Stomach (tissue), 8 donors: ENCODE measurements at regions not wholly inside any gene's neighbourhood (a gene's known extent, or its start where the extent isn't known, plus 50 kb on each side); places are given as distances from the start of the nearest gene placed in this dataset.
A peak's percentile ranks its signal among the peaks of the same experiment; 100 is the strongest.

Experiments
- DNase-seq, 2 donors: peaks; one replicate each; pipeline versions ENCODE4 v3.0.0 to v3.0.0-alpha.2; 2013 to 2019
- H3K27ac ChIP-seq, 5 donors: fragments of 200-600 bp in 4 of 5; sonication (generic) in 4 of 5; one replicate each; pipeline ENCODE4 v1.5.1; 2013 to 2019; ENCODE audit warnings: mild to moderate bottlenecking in 1 of 5, moderate library complexity in 1 of 5
- H3K27me3 ChIP-seq, 3 donors: fragments of 200-600 bp; sonication (generic); one replicate each; pipeline ENCODE4 v1.5.1; 2017 to 2019; ENCODE audit warnings: mixed run types in 1 of 3
- H3K36me3 ChIP-seq, 4 donors: fragments of 200-600 bp; sonication (generic); 1 replicate in 3 of 4; 2 replicates in 1 of 4; pipeline ENCODE4 v1.5.1; 2016 to 2019
- H3K4me1 ChIP-seq, 4 donors: fragments of 200-600 bp; sonication (generic); one replicate each; pipeline ENCODE4 v1.5.1; 2016 to 2019
- H3K4me3 ChIP-seq, 4 donors: fragments of 200-600 bp; sonication (generic) in 3 of 4; one replicate each; pipeline ENCODE4 v1.5.1; 2016 to 2019; ENCODE audit warnings: mild to moderate bottlenecking in 1 of 4
- H3K9me3 ChIP-seq, 4 donors: fragments of 200-600 bp; sonication (generic); one replicate each; pipeline ENCODE4 v1.5.1; 2016 to 2019
- CTCF ChIP-seq, 7 experiments: fragments of 450-650 bp in 4 of 7; fragments of 200-600 bp in 3 of 7; sonication (generic) in 3 of 7; IDR thresholded peaks; one replicate each; pipeline ENCODE4 v1.5.1; 2016 to 2019; ENCODE audit warnings: antibody characterized with exemption in 7 of 7, control low read depth in 2 of 7, mild to moderate bottlenecking in 1 of 7
- EP300 ChIP-seq: sonication (generic); formaldehyde crosslinking; IDR thresholded peaks from one replicate; pipeline ENCODE4 v1.6.1; 2017; ENCODE audit warnings: antibody characterized with exemption
- POLR2A ChIP-seq, 4 donors: fragments of 450-650 bp; IDR thresholded peaks; one replicate each; pipeline ENCODE4 v1.6.1; 2016; ENCODE audit warnings: antibody characterized with exemption in 4 of 4, control low read depth in 2 of 4, mild to moderate bottlenecking in 1 of 4, moderate library complexity in 1 of 4
- POLR2AphosphoS5 ChIP-seq, 3 donors: sonication (generic); formaldehyde crosslinking; IDR thresholded peaks; one replicate each; pipeline ENCODE4 v1.6.1; 2016; ENCODE audit warnings: antibody characterized with exemption in 3 of 3
- WGBS, 5 donors: extraction: QIAGEN DNeasy Blood & Tissue Kit in 3 of 5; methylation state at CpG; one replicate each; pipeline versions ENCODE4 v1.1.5 to v1.1.7; 2013 to 2018; 5-methylcytosine and 5-hydroxymethylcytosine counted together
- intact Hi-C: fragments of 100-400 bp; cut with DNase I; formaldehyde crosslinking; loops from one replicate; pipeline ENCODE4 v1.15.1; 2023; ENCODE audit warnings: low total_unique reads
- donor health status: healthy with polysubstance abuse.
- donor health status: Bipolar disorder and iron deficiency.
- donor health status: healthy.

GRCh38 chr6:55980627-55981211 is 105.3 kb upstream of the BMP5 start:
- Histone ChIP-seq H3K4me3 (no peak overlapping the region), H3K9me3 (no peaks in the 10 kb centered on the region), H3K27ac (no peak overlapping the region), H3K4me1 (no peaks in the 10 kb centered on the region), H3K27me3 (no peaks in the 10 kb centered on the region), H3K36me3 (no peaks in the 10 kb centered on the region)
- TF ChIP-seq POLR2A (IDR thresholded peaks at IDR 0.05) (no peak), CTCF (IDR thresholded peaks at IDR 0.05) (peak in 5 of 7 experiments; percentile 42 to 64 (median 47))
- intact Hi-C loops, result loop anchor here (5.0 kb wide), 1 partner anchor 312 kb away; no protein-coding TSS in a partner anchor
- 7 to 20% (median 13%) methylated on average over 1 of the region's 1 CpG for WGBS, 5 donors
- peak in 1 of 2 donors; percentile 72 for DNase-seq

GRCh38 chr6:55979526-55979925 is 104.1 kb upstream of the BMP5 start:
- no peaks in the 10 kb centered on the region for H3K4me1 ChIP-seq
- no peaks in the 10 kb centered on the region for H3K36me3 ChIP-seq
- intact Hi-C loops, result no loop called here

GRCh38 chr6:55977959-55978665 is 102.7 kb upstream of the BMP5 start:
- Histone ChIP-seq H3K27me3 (no peaks in the 10 kb centered on the region), H3K36me3 (no peaks in the 10 kb centered on the region), H3K27ac (no peak overlapping the region), H3K9me3 (no peaks in the 10 kb centered on the region), H3K4me3 (no peak overlapping the region), H3K4me1 (no peaks in the 10 kb centered on the region)
- no peak for TF ChIP-seq CTCF (IDR thresholded peaks at IDR 0.05)
- TF ChIP-seq EP300, result no peak
- TF ChIP-seq POLR2AphosphoS5 (IDR thresholded peaks at IDR 0.05), result no peak
- TF ChIP-seq POLR2A (IDR thresholded peaks at IDR 0.05), result no peak
- 38 to 88% (median 81%) methylated on average over 1 to 2 of the region's 2 CpGs for WGBS, 5 donors
- no peak for DNase-seq
- intact Hi-C loops, result no loop called here

More at GRCh38 chr6:55979526-55979925, 104.1 kb upstream of the BMP5 start:
- Histone ChIP-seq H3K9me3 (no peaks in the 10 kb centered on the region), H3K4me3 (no peak overlapping the region), H3K27me3 (no peaks in the 10 kb centered on the region), H3K27ac (no peak overlapping the region)
- DNase-seq, result no peak
- no peak for TF ChIP-seq POLR2AphosphoS5 (IDR thresholded peaks at IDR 0.05)
- no peak for TF ChIP-seq CTCF (IDR thresholded peaks at IDR 0.05)
- no peak for TF ChIP-seq EP300
- TF ChIP-seq POLR2A (IDR thresholded peaks at IDR 0.05), result no peak

GRCh38 chr6:55974688-55975087 is 99.3 kb upstream of the BMP5 start:
- H3K36me3 ChIP-seq, result no peaks in the 10 kb centered on the region
- no peak overlapping the region for H3K4me3 ChIP-seq
- no peak overlapping the region for H3K27ac ChIP-seq
- no peaks in the 10 kb centered on the region for H3K4me1 ChIP-seq
- no peaks in the 10 kb centered on the region for H3K9me3 ChIP-seq
- TF ChIP-seq POLR2AphosphoS5 (IDR thresholded peaks at IDR 0.05) (no peak), EP300 (no peak)
- no peak for DNase-seq
- WGBS, 5 donors, result 14 to 30% (median 21%) methylated on average over 1 of the region's 1 CpG
- intact Hi-C loops, result no loop called here
- no peaks in the 10 kb centered on the region for H3K27me3 ChIP-seq

- H3K4me1 ChIP-seq, result no peaks in the 10 kb centered on the region
- TF ChIP-seq EP300 (no peak), POLR2AphosphoS5 (IDR thresholded peaks at IDR 0.05) (no peak), CTCF (IDR thresholded peaks at IDR 0.05) (no peak), POLR2A (IDR thresholded peaks at IDR 0.05) (no peak)
- H3K27ac ChIP-seq, result no peak overlapping the region
- no peaks in the 10 kb centered on the region for H3K9me3 ChIP-seq
- no peak for DNase-seq
- H3K36me3 ChIP-seq, result no peaks in the 10 kb centered on the region
- intact Hi-C loops, result no loop called here
- H3K27me3 ChIP-seq, result no peaks in the 10 kb centered on the region
- 49 to 74% (median 60%) methylated on average over 1 of the region's 1 CpG for WGBS, 5 donors
- H3K4me3 ChIP-seq, result no peak overlapping the region
Observed at GRCh38 chr6:55972091-55972490, 96.7 kb upstream of the BMP5 start.
